ENCODE measurements at regions not wholly inside any gene's neighbourhood (a gene's known extent, or its start where the extent isn't known, plus 50 kb on each side); places are given as distances from the start of the nearest gene placed in this dataset.

GRCh38 chr22:34454598-34454997, 534.3 kb upstream of the LARGE1 start:
- DNase-seq = no peak

GRCh38 chr22:34462795-34463194, 542.5 kb upstream of the LARGE1 start:
- DNase-seq = no peak

- DNase-seq = no peak
These were observed 555.6 kb upstream of the LARGE1 start for GRCh38 chr22:34475886-34476285.

- no peak for DNase-seq
These were observed 556.5 kb upstream of the LARGE1 start for GRCh38 chr22:34476762-34477161.

- no peak for DNase-seq
These were observed 560.8 kb upstream of the LARGE1 start for GRCh38 chr22:34481090-34481489.

GRCh38 chr22:34486381-34486780, 566.1 kb upstream of the LARGE1 start:
- no peak for DNase-seq

- no peak for DNase-seq
These were observed 569.6 kb upstream of the LARGE1 start for GRCh38 chr22:34489861-34490260.

- DNase-seq = no peak
These were observed 570.6 kb upstream of the LARGE1 start for GRCh38 chr22:34490886-34491285.

GRCh38 chr22:34493486-34493885, 572.5 kb upstream of the ISX start:
- no peak for DNase-seq

GRCh38 chr22:34501366-34501965, 564.5 kb upstream of the ISX start:
- no peak for DNase-seq

GRCh38 chr22:34502821-34503220, 563.1 kb upstream of the ISX start:
- no peak for DNase-seq

- DNase-seq = no peak
These were observed 557.2 kb upstream of the ISX start for GRCh38 chr22:34508797-34509196.

- DNase-seq = no peak
These were observed 539.3 kb upstream of the ISX start for GRCh38 chr22:34526681-34527080.

- peak; percentile 33 for DNase-seq
These were observed 531.9 kb upstream of the ISX start for GRCh38 chr22:34534101-34534500.

GRCh38 chr22:34567367-34567766, 498.6 kb upstream of the ISX start:
- DNase-seq = no peak

- no peak for DNase-seq
These were observed 495.6 kb upstream of the ISX start for GRCh38 chr22:34570408-34570807.

GRCh38 chr22:34579519-34579918, 486.4 kb upstream of the ISX start:
- DNase-seq = no peak

GRCh38 chr22:34587357-34588356, 478.3 kb upstream of the ISX start:
- no peak for DNase-seq

- no peak for DNase-seq
These were observed 476.9 kb upstream of the ISX start for GRCh38 chr22:34588871-34589545.

- no peak for DNase-seq
These were observed 473.7 kb upstream of the ISX start for GRCh38 chr22:34592123-34592740.

- DNase-seq = no peak
These were observed 466.4 kb upstream of the ISX start for GRCh38 chr22:34599567-34599966.

GRCh38 chr22:34604312-34604711, 461.6 kb upstream of the ISX start:
- DNase-seq = no peak

GRCh38 chr22:34608106-34608505, 457.9 kb upstream of the ISX start:
- DNase-seq = no peak

Measured in left hindlimb (tissue), 1 donor.